GM23338 (cell line): ENCODE measurements at regions not wholly inside any gene's neighbourhood (a gene's known extent, or its start where the extent isn't known, plus 50 kb on each side); places are given as distances from the start of the nearest gene placed in this dataset.

Source experiments
- CREB1 ChIP-seq: fragments of 250-450 bp; sonication (Bioruptor Pico); IDR thresholded peaks from 2 replicates; pipeline ENCODE4 v1.5.0; 2020; ENCODE audit warnings: low read depth, mild to moderate bottlenecking, moderate library complexity
- CTCF ChIP-seq, 2 experiments: fragments of 200-600 bp in 1 of 2; sonication (generic) in 1 of 2; conservative IDR thresholded peaks; 2 replicates each; pipeline versions ENCODE4 v1.5.1 to v1.6.1; 2016 to 2017; ENCODE audit warnings: antibody characterized with exemption in 2 of 2, low read depth in 2 of 2, mild to moderate bottlenecking in 2 of 2, moderate library complexity in 1 of 2
- ETS1 ChIP-seq: IDR thresholded peaks from 2 replicates; pipeline ENCODE4 v1.6.1; 2016; ENCODE audit warnings: antibody characterized with exemption
- EZH2 ChIP-seq: fragments of 200-600 bp; sonication (generic); IDR thresholded peaks from one replicate; pipeline ENCODE4 v1.8.0; 2017; ENCODE audit warnings: antibody characterized with exemption, mild to moderate bottlenecking, low read depth; ENCODE audit not compliant: unreplicated experiment
- EZH2phosphoT487 ChIP-seq: fragments of 200-600 bp; sonication (generic); IDR thresholded peaks from one replicate; pipeline ENCODE4 v1.8.1; 2018; ENCODE audit warnings: antibody characterized with exemption; ENCODE audit not compliant: unreplicated experiment
- JUNB ChIP-seq: IDR thresholded peaks from one replicate; pipeline ENCODE4 v1.6.1; 2016; ENCODE audit warnings: antibody characterized with exemption; ENCODE audit not compliant: unreplicated experiment
- NANOG ChIP-seq: IDR thresholded peaks from 2 replicates; pipeline ENCODE4 v1.6.1; 2016; ENCODE audit warnings: antibody characterized with exemption, borderline replicate concordance
- POLR2AphosphoS5 ChIP-seq: IDR thresholded peaks from 2 replicates; pipeline ENCODE4 v1.6.1; 2016; ENCODE audit warnings: antibody characterized with exemption, low read depth
- ZNF114 ChIP-seq: fragments of 250-450 bp; sonication (Bioruptor Pico); IDR thresholded peaks from 2 replicates; pipeline ENCODE4 v1.5.0; 2020; ENCODE audit warnings: mild to moderate bottlenecking, moderate library complexity
- ZNF331 ChIP-seq: fragments of 250-450 bp; sonication (Bioruptor Pico); IDR thresholded peaks from 2 replicates; pipeline ENCODE4 v1.5.0; 2020; ENCODE audit warnings: low read depth, mild to moderate bottlenecking, moderate library complexity
- TF ChIP-seq, protein P1 (sequence below): IDR thresholded peaks from one replicate; pipeline ENCODE4 v1.6.1; 2018; ENCODE audit warnings: antibody characterized with exemption; ENCODE audit not compliant: unreplicated experiment

DNA sequence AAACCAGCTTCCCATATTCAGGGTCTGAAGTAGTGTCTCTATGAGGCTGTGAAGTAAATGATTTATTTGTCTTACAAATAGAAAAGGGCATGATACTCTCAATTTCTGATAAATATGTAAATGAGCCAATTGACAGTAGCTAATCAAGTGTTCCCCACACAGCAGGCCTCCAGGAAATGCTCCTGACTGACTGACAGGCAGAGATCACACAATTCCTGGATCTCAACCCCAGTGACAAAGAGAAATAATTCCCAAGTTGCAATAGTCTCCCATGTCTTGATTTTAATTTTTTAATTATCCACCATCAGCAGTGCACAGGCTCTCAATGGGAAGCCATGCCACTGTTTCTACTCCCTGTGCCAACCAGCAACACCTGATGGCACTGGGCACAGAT, 390.4 kb downstream of the SOX11 start:
- TF ChIP-seq POLR2AphosphoS5 (no peak), CTCF (conservative IDR thresholded peaks at IDR 0.05; ENCODE audit: low read depth in 2 of 2) (no peak), EZH2 (no peak), EZH2phosphoT487 (no peak), CREB1 (CRISPR knock-in tag) (no peak), JUNB (no peak), NANOG (no peak), ETS1 (no peak), ZNF114 (CRISPR knock-in tag) (no peak), ZNF331 (CRISPR knock-in tag) (no peak)
- TF ChIP-seq, protein P1, sequence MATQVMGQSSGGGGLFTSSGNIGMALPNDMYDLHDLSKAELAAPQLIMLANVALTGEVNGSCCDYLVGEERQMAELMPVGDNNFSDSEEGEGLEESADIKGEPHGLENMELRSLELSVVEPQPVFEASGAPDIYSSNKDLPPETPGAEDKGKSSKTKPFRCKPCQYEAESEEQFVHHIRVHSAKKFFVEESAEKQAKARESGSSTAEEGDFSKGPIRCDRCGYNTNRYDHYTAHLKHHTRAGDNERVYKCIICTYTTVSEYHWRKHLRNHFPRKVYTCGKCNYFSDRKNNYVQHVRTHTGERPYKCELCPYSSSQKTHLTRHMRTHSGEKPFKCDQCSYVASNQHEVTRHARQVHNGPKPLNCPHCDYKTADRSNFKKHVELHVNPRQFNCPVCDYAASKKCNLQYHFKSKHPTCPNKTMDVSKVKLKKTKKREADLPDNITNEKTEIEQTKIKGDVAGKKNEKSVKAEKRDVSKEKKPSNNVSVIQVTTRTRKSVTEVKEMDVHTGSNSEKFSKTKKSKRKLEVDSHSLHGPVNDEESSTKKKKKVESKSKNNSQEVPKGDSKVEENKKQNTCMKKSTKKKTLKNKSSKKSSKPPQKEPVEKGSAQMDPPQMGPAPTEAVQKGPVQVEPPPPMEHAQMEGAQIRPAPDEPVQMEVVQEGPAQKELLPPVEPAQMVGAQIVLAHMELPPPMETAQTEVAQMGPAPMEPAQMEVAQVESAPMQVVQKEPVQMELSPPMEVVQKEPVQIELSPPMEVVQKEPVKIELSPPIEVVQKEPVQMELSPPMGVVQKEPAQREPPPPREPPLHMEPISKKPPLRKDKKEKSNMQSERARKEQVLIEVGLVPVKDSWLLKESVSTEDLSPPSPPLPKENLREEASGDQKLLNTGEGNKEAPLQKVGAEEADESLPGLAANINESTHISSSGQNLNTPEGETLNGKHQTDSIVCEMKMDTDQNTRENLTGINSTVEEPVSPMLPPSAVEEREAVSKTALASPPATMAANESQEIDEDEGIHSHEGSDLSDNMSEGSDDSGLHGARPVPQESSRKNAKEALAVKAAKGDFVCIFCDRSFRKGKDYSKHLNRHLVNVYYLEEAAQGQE: no peak
